ENCODE measurements at regions not wholly inside any gene's neighbourhood (a gene's known extent, or its start where the extent isn't known, plus 50 kb on each side); places are given as distances from the start of the nearest gene placed in this dataset.

GRCh38 chr12:58416236-58416635 is 474.9 kb downstream of the ATP23 start:
- no peaks in the 10 kb centered on the region for H3K27me3 Mint-ChIP-seq (ENCODE audit: low read depth)
- H3K9me3 Mint-ChIP-seq: no peaks in the 10 kb centered on the region
- H3K4me1 Mint-ChIP-seq: peaks cover 70% of the 10 kb centered on the region
- no peak overlapping the region for H3K27ac Mint-ChIP-seq
- H3K36me3 Mint-ChIP-seq: no peaks in the 10 kb centered on the region
- TF ChIP-seq, protein P1, sequence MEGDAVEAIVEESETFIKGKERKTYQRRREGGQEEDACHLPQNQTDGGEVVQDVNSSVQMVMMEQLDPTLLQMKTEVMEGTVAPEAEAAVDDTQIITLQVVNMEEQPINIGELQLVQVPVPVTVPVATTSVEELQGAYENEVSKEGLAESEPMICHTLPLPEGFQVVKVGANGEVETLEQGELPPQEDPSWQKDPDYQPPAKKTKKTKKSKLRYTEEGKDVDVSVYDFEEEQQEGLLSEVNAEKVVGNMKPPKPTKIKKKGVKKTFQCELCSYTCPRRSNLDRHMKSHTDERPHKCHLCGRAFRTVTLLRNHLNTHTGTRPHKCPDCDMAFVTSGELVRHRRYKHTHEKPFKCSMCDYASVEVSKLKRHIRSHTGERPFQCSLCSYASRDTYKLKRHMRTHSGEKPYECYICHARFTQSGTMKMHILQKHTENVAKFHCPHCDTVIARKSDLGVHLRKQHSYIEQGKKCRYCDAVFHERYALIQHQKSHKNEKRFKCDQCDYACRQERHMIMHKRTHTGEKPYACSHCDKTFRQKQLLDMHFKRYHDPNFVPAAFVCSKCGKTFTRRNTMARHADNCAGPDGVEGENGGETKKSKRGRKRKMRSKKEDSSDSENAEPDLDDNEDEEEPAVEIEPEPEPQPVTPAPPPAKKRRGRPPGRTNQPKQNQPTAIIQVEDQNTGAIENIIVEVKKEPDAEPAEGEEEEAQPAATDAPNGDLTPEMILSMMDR (IDR thresholded peaks at IDR 0.05; ENCODE audit: unreplicated experiment): no peak
- no peak overlapping the region for H3K4me3 Mint-ChIP-seq
- no peak for DNase-seq (ENCODE audit: low spot score in 2 of 2, unreplicated experiment in 2 of 2)

DNA sequence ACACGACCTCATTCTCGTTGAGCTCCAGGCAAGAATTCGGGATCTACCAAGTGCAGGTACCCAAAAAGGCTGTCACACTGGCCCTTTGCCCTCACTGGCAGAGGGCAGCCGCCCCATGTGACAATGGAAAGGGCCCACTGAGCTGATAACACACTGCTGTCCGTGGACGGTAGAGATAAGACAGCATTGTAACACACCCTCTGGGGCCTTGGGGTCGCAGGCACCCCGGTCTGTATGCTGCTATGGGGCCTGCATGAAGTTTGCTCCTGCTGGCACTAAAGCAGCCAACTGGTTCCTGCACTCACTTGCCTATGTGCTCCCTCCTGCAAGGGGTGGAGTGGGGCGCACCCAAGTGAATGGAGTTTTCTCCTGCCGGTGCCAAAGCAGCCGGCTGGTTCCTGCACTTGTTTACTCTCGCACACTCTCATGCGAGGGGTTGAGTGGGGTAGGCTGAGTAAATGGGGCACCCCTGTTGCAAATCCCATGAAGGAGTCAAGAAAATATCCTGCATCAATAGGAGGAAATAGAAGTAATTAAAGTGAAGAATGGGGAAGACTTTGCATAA is 477.9 kb downstream of the ATP23 start:
- H3K9me3 Mint-ChIP-seq: peaks cover 4% of the 10 kb centered on the region
- H3K27ac Mint-ChIP-seq: peak overlapping the region; percentile 19
- no peaks in the 10 kb centered on the region for H3K36me3 Mint-ChIP-seq
- no peaks in the 10 kb centered on the region for H3K27me3 Mint-ChIP-seq (ENCODE audit: low read depth)
- no peak overlapping the region for H3K4me3 Mint-ChIP-seq
- no peak for DNase-seq (ENCODE audit: low spot score in 2 of 2, unreplicated experiment in 2 of 2)
- TF ChIP-seq, protein P1 (IDR thresholded peaks at IDR 0.05; ENCODE audit: unreplicated experiment): no peak
- peaks cover 68% of the 10 kb centered on the region for H3K4me1 Mint-ChIP-seq

DNA sequence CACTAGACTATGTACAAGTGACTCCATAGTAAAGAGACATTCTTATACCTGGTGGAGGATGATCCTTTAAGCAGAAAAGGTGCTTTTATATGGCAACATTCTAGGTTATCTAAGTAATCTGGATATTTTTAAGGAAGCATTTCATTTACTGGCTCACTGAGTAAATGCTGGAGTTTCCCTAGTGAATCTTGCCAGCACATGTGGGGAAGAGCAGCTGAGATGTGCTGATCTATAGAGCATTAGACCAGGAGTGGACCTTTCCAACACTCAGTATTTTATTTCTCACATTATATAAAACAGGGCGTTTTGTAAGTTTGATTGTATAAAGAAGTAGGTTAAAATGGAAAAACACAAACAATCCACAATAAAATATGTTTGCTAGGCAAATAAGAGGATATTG is 478.5 kb downstream of the ATP23 start:
- H3K9me3 Mint-ChIP-seq: peaks cover 4% of the 10 kb centered on the region
- H3K36me3 Mint-ChIP-seq: no peaks in the 10 kb centered on the region
- peak overlapping the region; percentile 89 for H3K27ac Mint-ChIP-seq
- H3K4me1 Mint-ChIP-seq: peaks cover 68% of the 10 kb centered on the region
- TF ChIP-seq, protein P1 (IDR thresholded peaks at IDR 0.05; ENCODE audit: unreplicated experiment): no peak
- H3K27me3 Mint-ChIP-seq (ENCODE audit: low read depth): no peaks in the 10 kb centered on the region
- no peak for DNase-seq (ENCODE audit: low spot score in 2 of 2, unreplicated experiment in 2 of 2)
- no peak overlapping the region for H3K4me3 Mint-ChIP-seq

GRCh38 chr12:58420503-58420902 is 479.1 kb downstream of the ATP23 start:
- DNase-seq (ENCODE audit: low spot score in 2 of 2, unreplicated experiment in 2 of 2): no peak
- H3K4me3 Mint-ChIP-seq: no peak overlapping the region
- peak overlapping the region; percentile 89 for H3K27ac Mint-ChIP-seq
- no peaks in the 10 kb centered on the region for H3K36me3 Mint-ChIP-seq
- peaks cover 4% of the 10 kb centered on the region for H3K9me3 Mint-ChIP-seq
- H3K4me1 Mint-ChIP-seq: peaks cover 73% of the 10 kb centered on the region
- no peaks in the 10 kb centered on the region for H3K27me3 Mint-ChIP-seq (ENCODE audit: low read depth)
- TF ChIP-seq, protein P1 (IDR thresholded peaks at IDR 0.05; ENCODE audit: unreplicated experiment): no peak

DNA sequence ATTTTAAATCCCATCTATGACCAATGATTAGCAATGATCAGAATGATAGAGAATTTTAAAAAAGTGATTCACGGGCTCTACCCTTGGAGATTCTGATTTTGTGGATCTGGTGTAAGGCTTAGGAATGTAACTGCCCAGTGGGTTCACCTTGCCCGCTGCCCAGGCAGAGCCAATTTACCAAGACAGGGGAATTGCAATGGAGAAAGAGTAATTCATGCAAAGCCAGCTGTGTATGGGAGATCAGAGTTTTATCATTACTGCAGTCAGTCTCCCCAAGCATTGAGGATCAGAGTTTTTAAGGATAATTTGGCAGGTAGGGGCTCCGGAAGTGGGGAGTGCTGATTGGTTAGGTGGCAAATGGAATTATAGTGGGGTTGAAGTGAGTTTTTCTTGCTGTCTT is 480.6 kb downstream of the ATP23 start:
- no peak for DNase-seq (ENCODE audit: low spot score in 2 of 2, unreplicated experiment in 2 of 2)
- no peaks in the 10 kb centered on the region for H3K27me3 Mint-ChIP-seq (ENCODE audit: low read depth)
- H3K27ac Mint-ChIP-seq: no peak overlapping the region
- peaks cover 5% of the 10 kb centered on the region for H3K36me3 Mint-ChIP-seq
- no peak overlapping the region for H3K4me3 Mint-ChIP-seq
- H3K9me3 Mint-ChIP-seq: peaks cover 8% of the 10 kb centered on the region
- TF ChIP-seq, protein P1 (IDR thresholded peaks at IDR 0.05; ENCODE audit: unreplicated experiment): no peak
- peaks cover 76% of the 10 kb centered on the region for H3K4me1 Mint-ChIP-seq
